GM19324 (cell line): ENCODE measurements at regions not wholly inside any gene's neighbourhood (a gene's known extent, or its start where the extent isn't known, plus 50 kb on each side); places are given as distances from the start of the nearest gene placed in this dataset.

Experiments
- ATAC-seq: cut with Tn5 transposase; IDR thresholded peaks from one replicate; pipeline ENCODE4 v1.9.1; 2021; ENCODE audit warnings: mild to moderate bottlenecking, moderate library complexity; ENCODE audit not compliant: unreplicated experiment, low FRiP score

DNA sequence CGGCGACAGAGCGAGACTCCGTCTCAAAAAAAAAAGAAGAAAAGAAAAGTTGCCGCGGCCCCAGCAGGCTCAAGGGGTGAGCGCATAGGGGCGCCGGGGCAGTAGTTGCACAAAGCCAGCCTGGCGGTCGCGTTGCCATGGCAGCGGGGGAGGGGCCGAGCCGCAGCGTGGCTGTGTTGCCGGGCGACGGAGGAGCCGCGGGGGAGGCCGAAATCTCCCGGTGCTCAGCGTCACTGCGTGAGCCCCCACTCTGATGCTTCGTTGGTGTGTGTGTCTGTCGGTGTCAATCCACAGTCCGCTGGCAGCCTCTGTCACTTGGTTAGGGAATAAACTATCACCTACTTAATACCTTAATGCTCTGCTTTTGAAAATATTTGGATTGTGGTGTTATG, 82.9 kb upstream of the C1QTNF9B start:
- ATAC-seq: peak; percentile 86

DNA sequence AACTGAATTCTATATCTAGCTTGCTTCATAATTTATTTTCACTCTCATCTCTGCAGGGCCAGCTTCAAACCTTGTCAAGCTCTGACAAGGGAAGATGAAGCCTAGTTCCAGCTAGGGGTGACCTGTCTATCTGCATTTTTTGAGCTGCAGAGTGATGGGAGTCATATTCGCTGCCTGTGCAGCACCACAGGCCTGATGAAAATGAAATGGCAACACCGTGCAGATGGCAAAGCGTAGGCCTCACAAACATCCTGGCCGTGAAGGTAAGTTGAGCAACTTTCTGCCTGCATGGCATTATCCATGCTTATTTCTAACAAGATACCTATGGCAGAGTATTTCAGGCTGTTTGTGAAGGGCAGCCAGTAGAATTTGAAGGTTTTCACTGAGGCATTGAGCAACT, 86.4 kb upstream of the C1QTNF9B start:
- ATAC-seq: no peak

DNA sequence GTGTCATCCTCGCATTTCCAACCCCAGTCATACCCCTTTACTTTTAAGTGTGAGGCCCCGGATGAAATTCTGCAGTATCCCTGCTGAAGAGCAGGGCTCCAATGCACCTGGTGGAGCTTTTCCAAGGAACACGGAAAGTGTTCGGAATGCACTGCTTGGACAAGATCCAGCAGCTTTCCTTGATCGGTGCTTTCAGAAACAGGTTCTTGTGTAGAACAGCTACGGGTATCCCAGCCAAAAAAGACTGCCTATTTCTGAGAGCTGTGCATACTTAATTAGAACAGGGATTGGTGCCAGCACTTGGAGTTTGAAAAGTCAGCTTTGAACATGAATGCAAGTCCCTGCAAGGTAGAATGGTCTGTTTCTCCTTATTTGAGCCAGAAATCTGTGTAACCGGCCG, 87.2 kb upstream of the C1QTNF9B start:
- no peak for ATAC-seq

DNA sequence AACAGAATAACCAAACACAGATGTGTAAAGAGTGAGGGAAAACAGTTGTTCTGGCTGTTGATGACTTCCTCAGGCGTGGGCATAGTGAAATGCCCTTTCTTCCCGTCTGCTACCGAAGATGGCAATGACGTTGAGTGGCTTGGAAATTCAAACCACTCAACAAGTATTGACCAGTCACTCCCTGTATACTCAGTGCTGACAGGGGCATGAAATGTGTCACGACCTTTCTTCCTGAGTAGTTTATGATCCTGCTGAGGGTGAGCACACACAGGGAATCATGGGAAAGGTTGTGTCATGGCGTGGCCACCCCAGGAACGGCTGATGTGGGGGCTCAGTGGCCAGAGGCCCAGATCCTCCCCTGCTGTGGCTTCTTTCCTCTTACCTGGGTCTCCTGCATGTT, 87.8 kb upstream of the C1QTNF9B start:
- ATAC-seq: no peak

DNA sequence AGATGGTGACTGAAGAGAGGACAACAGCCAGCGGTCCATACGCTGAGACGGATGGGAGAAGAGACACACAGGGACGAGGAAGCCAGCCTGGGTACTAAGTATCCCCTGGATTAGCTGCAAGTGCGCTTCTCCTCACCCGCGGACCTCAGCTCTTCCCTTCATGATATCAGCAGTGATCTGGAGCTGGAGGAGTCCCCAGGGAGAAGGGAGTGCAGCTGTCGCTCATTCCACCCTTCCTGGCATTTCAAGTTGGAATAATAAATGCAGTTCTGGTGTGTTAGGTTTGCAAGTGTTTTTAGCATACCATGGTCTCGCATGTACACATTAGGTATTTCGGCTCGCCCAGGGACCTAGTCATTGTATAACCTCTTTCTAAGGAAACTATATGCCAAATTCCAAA, 88.5 kb upstream of the C1QTNF9B start:
- ATAC-seq: no peak

DNA sequence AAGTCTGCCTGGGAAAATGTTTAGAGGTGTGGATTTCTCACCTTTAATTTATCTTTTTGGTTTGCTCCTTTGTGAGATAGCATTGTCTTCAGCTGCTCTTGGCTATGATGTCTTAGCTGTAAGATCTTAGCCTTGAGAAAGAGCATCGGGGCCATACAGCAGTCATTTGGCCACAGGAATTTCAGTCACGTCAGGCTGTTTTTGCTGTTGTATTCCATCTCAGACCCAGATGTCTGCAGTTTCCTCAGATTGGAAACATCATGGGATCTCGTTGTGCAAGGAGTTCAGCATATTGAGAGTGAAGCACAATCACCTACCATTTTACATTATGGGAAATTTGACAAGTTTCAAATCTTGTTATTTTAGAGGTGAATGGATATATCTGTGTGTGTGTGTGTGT, 89.3 kb upstream of the C1QTNF9B start:
- no peak for ATAC-seq

DNA sequence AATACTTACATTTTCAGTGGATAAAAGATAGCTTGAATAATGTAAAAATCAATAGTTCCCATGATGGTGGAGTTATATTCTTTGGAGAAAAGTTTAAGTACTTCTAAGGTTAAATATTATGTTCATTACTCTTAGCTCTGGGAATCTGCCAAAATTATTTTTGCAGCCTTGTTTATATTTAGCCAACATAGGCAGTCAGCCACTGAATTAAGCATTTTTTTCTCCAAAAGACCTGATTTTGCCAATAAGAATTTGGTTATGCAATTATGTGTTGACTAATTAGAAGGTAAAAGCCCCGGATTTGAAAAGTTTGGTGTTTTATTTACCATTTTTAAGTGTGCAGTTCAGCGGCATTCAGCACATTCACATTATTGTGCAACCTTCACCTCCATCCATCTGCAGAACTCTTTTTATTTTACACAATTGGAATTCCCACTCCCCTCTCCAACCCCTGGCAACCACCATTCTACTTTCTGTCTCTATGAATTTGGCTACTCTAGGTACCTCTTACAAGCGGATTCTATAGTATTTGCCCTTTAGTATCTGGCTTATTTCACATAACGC, 90.1 kb upstream of the C1QTNF9B start:
- ATAC-seq: no peak

DNA sequence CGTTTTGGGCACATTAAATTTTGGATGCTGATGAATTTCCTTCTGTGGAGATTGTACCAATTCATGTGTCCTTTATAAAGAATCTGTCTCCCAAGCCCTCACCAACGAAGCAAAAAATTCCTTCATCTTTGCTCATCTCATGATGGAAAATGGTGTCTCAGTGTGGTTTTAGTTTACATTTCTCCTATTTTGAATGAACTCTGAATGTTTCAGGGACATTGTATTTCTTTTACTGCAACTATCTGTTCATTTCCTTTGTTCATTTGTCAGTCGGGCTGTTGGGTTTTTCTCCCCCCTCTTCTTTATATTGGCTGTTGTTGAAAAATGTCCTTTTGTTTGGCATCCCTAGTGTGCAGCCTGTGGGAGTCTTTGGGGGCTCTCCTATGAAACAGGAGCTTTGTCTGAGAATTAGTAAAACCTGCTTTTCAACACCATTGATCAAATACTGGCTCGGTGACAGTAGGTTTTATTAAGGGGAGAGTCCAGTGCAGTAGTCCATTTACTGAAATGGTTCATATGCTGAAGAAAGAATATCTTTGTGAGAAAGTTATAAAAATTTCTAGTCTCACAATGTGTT, 91.3 kb upstream of the C1QTNF9B start:
- no peak for ATAC-seq

DNA sequence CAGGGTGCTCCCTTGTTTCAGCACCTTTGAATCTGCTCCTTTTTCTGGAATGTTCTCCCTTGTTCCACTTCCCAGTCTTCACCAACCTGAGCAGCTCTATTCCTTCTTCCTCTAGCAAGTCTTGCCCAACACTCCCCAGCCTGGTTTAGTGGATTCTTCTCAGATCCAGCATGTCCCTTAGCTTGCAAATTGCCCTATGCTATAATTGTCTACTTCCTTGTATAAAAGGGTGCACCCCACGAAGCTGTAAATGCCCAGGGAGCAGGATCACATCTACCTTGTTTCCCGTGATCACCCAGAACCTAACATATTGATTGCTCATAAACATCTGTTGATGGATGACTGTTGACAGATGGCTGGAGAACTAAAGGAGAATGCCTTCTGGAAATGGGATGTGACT, 93.2 kb upstream of the C1QTNF9B start:
- ATAC-seq: no peak

DNA sequence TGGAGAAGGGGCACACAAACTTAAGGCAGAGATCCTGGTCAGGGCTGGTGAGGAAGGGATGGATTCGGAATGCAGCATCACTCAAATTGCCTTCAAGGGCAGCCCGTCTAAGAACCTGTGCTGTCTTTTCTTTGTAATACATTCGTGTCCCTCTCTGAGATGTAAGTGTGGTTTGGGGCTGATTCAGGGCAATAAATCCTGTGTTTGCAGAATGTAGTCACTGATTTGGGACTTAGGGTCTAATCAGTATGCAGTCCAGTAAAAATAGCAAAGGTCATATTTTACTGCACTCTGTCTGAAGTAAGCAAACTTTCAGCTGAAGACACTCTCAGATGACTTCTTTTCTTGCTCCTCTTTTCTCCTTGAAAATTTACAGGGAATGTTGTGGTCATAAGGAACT, 93.8 kb upstream of the C1QTNF9B start:
- no peak for ATAC-seq

DNA sequence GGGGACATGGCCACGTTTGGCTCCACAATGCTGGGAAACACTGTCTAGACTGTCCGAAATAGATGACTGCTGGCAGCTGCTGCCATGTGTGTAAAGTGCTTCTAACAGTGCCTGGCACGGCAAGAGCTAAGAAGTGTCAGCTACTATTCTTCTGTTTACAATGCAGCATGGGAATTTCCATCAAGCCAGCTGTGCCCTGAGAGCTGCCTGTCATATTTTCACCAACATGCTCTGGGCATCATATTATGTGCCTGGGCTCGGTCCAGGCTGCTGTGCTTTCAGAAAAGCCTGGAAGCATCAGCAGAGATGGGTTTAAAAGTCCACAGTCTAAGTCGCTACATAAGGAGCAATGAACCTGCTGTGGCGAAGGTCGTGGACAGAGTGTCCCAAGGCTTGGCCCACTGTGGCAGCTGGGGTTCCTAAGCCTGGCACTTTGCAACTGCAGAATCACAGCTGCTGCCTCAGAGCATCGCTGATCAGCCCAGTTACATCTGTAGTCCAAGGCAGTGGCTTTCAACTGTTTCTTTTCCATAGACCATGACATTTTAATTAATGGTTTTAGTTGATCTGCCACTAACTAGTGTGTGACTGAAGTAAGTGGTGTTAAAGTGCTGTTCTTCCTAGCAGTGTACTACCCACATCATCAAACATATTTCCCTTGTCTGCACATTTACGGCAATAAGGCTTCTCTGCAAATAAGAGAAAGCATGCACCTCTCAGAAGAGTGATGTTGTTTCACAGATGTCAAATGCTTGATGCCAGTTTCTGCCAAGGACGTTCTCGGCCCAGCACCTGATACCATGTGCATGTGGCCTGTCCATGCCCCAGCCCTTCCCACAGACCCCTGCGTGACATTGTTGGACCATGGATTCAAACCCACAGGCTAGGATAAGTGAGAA, 95.7 kb upstream of the C1QTNF9B start:
- no peak for ATAC-seq

DNA sequence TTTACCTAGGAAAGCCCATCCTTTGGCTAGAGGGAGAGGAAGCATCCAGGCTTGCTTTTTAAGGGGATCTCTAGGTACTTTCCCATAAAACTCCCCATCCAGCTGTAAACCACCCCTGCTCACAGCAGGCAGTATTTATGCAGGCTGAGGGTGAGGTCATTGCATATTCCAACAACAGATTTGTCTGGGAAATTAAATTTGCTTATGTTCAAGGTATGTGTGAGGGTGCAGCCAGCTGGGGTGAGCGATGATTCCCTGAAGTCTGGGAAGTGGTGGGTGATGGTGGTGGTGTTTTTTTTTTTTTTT, 96.3 kb upstream of the C1QTNF9B start:
- ATAC-seq: no peak

DNA sequence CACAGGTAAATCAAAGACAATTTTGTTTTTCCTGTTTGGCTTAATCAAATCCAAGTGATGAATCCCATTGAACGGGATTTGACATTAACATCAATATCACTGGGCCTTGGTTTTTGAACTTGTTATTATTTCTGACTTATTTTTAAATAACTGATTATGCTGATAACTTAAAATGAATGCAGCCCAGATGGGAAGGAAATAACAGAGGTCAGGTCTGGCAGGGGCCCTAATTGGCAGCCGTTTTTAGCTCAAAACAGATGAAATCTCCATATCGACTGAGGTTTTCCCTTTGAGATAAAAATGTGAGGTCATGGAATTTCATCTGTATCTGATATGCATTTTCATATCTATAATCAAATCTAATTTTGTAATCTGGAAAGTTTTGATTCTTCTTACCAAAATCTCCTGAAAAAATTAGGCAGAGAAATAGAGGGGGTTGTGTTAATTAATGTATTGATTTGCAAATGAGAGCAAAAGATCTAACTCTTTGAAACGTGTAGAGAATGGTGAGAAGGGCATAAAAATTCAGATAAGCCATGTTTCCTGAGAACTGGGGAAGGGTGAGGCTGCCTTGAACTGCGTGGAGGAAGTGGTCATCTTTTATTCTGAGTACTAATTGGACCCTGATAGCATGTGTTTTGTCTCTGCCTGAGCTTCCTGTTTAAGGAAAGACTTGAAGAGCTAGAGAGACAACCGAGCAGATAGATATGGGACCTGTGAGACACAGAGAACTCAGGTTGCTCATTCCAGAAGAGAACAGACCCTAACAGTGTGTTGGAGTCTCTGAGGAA, 98.2 kb upstream of the C1QTNF9B start:
- no peak for ATAC-seq

DNA sequence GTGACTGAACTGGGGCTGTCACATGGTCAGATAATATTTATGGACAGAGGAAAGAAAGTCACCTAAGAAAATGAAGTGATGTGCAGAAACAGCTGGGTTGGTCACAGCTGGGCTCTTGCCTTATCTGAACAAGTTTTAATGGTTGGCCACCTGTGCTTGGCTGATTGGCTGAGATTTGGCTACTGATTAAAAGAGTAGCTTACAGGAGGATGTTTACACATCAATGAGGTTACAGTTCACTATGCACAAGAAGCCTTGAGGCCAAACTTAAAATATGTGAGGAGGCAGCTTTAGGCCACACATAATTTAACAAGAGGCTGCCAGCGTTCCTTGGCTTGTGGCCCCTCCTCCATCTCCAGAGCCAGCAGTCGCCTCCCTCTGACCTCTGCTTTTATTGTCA, 99.2 kb upstream of the C1QTNF9B start:
- ATAC-seq: no peak

DNA sequence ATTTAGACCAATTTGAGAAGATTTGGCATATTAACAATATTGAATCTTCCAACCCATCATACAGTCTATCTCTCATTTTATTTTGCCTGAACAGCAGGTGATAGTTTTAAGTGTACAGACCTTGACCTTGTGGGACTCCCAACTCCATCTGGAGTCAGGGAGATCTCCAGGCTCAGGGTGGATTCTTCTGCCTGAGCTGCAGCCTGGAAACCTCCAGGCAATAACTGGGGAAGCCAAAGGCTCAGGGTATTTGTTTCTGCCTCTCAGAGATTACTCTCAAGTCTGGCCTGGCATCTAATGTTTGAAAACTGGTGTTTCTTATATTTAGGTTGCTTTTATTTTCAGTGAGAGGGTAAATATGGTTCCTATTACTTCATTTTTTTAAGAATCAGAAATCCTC, 102.1 kb upstream of the C1QTNF9B start:
- ATAC-seq: no peak

DNA sequence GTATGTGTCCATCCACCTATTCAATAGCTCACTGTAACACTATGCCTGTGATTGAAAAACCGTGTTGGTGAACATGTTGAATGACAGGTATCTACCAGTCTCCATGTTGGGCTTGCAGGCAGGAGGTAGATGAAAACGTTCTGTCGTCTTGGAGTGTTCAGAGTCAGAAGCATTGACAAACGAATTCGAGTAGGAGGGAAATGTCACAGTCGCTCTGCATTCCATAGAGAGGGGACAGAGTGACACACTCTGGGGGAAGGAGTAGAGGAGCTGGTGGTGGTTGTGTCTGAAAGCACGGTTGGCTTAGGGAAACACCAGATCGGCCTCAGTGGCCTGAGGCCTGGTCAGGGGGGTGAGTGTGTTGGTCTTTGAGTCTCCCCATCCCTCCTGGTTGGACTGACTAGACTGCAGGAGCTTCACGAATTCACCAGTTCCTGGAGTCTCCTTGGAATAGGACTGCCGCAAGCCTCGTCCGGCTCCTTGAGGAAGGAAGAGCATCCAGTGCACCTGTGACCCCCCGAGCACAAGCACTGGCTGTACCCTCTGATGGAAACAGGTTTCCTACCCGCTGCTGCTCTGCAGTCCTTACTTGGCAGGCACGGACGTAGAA, 105.0 kb upstream of the C1QTNF9B start:
- ATAC-seq: no peak

DNA sequence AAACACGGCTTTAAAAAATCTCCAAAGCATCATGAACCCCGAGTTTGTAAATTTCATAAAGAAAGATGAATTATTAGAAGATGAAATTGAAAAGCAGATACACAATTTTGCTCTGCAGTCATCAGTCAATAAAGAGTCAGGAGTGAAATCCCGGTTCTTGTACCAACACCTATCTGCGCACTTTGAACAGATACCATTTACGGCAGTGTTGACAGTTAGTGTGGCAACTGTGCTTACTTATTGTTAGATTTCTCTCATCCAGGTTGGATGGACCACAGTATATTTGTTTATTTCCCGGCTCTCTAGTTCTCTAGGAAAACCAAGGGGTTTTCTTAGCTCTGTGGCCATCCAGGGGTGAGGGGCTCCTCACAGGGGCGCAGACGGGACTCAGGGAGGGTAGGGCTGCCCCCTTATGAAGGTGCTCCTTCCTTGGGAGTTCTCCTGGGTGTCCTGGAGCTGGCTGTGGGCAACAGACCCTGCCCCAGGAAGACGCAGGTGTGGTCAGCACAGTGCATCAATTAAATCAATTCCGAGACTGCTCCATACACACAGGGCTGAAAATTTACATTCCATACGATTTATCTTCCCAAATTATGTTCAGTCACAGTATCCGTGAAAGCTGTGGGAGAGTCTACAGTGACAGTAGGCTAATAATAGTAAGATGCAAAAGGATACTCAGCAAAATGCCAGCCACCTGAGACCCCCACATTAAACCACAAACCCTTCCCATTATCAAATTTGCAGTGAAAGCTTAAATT, 107.0 kb upstream of the C1QTNF9B start:
- no peak for ATAC-seq

DNA sequence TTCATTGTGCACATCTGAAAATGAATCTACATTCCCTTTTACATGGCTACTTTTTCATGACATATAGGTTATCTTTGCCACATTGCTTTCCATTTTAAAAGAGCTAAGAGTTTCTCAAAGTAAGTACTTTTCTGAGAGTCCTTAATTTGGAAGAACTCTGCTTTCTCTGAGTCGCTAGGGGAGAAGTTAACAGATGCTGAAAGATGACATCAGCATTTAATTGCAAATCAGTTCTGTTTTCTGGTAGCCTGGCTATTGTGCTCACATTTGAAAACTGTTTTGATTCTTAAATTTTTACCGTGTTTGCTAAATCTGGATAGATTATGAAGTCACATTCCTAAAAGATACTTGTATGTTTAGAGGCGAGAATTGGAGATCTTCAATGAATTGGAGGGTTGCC, 107.7 kb upstream of the C1QTNF9B start:
- no peak for ATAC-seq

DNA sequence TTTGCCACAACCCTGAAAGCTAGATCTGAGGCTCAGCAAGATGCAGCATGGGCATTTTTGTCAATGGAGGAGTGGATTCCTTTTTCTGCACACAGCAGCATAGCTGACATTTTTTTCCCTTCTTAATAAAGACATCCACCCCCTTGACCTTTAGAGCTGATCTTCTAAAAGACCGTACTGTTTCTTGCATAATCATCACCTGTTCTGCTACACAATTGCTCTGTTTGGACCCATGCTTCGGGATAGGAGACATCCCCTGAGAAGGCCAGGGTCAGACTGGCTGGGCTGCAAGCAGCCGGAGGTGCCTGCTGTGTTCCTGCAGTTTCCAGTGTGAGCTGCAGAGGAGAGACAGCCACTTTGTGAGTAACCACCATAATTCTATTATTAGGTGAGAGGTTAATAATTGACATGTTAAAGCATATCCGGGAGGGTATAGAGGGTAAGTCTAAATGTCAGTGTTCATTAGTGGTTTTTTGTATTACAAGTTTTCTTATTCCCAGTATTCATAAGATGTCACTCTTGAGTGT, 108.5 kb upstream of the C1QTNF9B start:
- ATAC-seq: peak; percentile 76
